ENCODE measurements at regions not wholly inside any gene's neighbourhood (a gene's known extent, or its start where the extent isn't known, plus 50 kb on each side); places are given as distances from the start of the nearest gene placed in this dataset.

DNA sequence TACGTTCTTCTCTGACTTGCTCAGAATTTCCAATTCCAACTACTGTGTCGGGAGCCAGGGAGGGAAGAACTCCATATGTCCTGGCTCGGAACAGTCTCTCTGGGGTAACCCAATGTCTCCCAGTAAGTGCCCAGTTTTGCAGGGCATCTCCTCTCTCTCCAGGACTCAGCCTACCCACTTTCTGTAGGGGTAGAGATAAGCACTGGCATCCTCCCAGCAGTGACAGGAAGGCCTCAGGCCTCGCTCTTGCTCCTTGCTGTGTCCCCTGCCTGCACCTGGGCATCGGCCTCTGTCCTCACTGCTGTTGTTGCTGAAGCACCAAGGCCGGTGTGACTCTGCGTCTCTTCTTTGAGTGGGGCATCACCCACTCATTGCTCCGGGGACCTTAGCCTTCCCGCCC is 388.9 kb upstream of the JARID2 start:
- TF ChIP-seq POLR2A (IDR thresholded peaks at IDR 0.05) = no peak
- TF ChIP-seq, protein P1, sequence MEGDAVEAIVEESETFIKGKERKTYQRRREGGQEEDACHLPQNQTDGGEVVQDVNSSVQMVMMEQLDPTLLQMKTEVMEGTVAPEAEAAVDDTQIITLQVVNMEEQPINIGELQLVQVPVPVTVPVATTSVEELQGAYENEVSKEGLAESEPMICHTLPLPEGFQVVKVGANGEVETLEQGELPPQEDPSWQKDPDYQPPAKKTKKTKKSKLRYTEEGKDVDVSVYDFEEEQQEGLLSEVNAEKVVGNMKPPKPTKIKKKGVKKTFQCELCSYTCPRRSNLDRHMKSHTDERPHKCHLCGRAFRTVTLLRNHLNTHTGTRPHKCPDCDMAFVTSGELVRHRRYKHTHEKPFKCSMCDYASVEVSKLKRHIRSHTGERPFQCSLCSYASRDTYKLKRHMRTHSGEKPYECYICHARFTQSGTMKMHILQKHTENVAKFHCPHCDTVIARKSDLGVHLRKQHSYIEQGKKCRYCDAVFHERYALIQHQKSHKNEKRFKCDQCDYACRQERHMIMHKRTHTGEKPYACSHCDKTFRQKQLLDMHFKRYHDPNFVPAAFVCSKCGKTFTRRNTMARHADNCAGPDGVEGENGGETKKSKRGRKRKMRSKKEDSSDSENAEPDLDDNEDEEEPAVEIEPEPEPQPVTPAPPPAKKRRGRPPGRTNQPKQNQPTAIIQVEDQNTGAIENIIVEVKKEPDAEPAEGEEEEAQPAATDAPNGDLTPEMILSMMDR (IDR thresholded peaks at IDR 0.05) = no peak
- TF ChIP-seq POLR2AphosphoS5 (IDR thresholded peaks at IDR 0.05; ENCODE audit: insufficient read depth in 1 of 2, low read depth in 1 of 2) = no peak
